ENCODE measurements at regions not wholly inside any gene's neighbourhood (a gene's known extent, or its start where the extent isn't known, plus 50 kb on each side); places are given as distances from the start of the nearest gene placed in this dataset.

DNA sequence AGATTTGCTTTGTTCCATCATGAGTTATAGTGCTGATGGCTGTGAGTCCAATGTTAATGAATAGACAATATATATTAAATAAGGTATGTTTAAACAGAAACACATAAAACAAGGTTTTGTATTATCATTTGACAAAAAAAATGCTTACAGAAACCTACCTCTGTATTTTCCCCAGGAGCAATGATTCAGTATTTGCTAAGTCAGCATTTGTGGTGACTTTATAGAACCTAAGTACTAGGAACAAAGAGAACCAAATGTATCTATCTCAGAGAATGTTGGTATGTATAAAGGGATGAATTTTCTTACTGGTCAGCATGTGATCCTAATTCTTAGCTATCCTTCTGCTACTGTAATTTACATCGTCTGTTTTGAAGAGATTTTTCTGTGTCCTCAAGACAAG, 421.5 kb upstream of the SEL1L start:
- Histone ChIP-seq H3K36me3 (ENCODE audit: control insufficient read depth, insufficient read depth, low read length) (no peaks in the 10 kb centered on the region), H3K27me3 (ENCODE audit: control insufficient read depth, insufficient read depth, low read length) (no peaks in the 10 kb centered on the region), H3K4me3 (ENCODE audit: low read depth, low read length) (no peak overlapping the region)
- TF ChIP-seq, protein P1, sequence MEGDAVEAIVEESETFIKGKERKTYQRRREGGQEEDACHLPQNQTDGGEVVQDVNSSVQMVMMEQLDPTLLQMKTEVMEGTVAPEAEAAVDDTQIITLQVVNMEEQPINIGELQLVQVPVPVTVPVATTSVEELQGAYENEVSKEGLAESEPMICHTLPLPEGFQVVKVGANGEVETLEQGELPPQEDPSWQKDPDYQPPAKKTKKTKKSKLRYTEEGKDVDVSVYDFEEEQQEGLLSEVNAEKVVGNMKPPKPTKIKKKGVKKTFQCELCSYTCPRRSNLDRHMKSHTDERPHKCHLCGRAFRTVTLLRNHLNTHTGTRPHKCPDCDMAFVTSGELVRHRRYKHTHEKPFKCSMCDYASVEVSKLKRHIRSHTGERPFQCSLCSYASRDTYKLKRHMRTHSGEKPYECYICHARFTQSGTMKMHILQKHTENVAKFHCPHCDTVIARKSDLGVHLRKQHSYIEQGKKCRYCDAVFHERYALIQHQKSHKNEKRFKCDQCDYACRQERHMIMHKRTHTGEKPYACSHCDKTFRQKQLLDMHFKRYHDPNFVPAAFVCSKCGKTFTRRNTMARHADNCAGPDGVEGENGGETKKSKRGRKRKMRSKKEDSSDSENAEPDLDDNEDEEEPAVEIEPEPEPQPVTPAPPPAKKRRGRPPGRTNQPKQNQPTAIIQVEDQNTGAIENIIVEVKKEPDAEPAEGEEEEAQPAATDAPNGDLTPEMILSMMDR (IDR thresholded peaks at IDR 0.05; ENCODE audit: insufficient read depth, low read length, severe bottlenecking), result no peak
- DNase-seq (ENCODE audit: low read depth) (no peak), FAIRE-seq (no peak)

DNA sequence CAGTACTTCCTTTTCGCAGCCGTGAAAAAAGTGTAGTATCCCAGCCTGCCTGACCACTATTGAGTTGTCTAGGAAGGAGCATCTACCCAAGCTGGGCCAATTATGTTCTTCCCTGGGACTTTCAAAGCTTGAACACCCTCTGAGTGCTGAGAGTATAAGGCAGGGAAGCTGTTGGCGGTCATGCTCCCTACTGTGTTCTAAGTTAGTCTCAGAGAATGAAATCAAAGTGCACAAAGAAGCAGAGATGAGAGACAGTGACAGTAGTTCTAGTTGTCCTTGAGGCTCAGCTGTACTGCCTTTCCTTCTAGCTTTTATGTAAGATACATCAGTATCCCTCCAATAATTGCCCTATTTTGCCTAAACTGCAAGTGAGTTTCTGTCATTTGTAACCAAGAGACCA, 427.1 kb upstream of the SEL1L start:
- TF ChIP-seq, protein P1 (IDR thresholded peaks at IDR 0.05; ENCODE audit: insufficient read depth, low read length, severe bottlenecking), result no peak
- FAIRE-seq (no peak), DNase-seq (ENCODE audit: low read depth) (no peak)
- Histone ChIP-seq H3K27me3 (ENCODE audit: control insufficient read depth, insufficient read depth, low read length) (no peaks in the 10 kb centered on the region), H3K36me3 (ENCODE audit: control insufficient read depth, insufficient read depth, low read length) (no peaks in the 10 kb centered on the region), H3K4me3 (ENCODE audit: low read depth, low read length) (no peak overlapping the region)

DNA sequence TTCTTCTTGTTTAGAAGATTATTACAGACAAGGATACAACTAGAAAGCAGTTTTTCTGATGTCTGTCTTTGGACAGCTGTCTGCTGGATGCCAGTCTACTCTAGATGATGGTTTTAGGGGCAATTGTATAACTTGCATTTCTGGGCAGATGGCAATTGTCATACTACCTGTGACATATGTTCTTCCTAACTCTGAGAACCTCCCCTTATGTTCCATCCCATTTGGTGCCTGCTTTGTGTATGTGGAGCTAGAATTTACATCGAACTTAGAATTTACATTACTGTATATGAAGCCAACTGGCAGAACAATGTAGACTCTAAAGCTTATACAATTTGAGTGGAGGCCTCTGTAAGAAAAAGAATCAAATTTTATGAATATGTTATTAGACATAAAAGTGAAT, 430.2 kb upstream of the SEL1L start:
- DNase-seq (ENCODE audit: low read depth) (no peak), FAIRE-seq (no peak)
- Histone ChIP-seq H3K36me3 (ENCODE audit: control insufficient read depth, insufficient read depth, low read length) (no peaks in the 10 kb centered on the region), H3K27me3 (ENCODE audit: control insufficient read depth, insufficient read depth, low read length) (no peaks in the 10 kb centered on the region), H3K4me3 (ENCODE audit: low read depth, low read length) (no peak overlapping the region)
- TF ChIP-seq, protein P1 (IDR thresholded peaks at IDR 0.05; ENCODE audit: insufficient read depth, low read length, severe bottlenecking), result no peak

DNA sequence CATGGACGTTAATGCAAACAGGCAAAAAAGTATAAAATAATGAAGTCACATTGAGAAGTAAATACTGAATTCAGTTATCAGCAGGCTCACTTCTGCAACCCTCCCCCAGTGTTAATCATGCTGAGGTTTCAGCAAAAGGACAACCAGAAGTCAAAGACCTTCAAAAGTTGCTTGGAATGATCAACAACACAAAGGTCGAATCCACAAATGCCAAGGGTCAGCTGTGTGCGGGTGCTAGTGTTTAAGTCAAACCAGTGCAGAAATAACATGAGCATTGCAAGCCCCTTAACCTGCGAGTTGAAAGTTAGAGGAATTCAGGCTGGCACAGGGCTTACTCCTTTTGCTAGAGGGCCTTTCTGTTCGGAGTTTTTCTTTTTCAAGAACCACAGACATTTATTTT, 436.7 kb upstream of the SEL1L start:
- no peaks in the 10 kb centered on the region for H3K27me3 ChIP-seq (ENCODE audit: control insufficient read depth, insufficient read depth, low read length)
- FAIRE-seq, result no peak
- no peak overlapping the region for H3K4me3 ChIP-seq (ENCODE audit: low read depth, low read length)
- DNase-seq (ENCODE audit: low read depth), result no peak
- no peaks in the 10 kb centered on the region for H3K36me3 ChIP-seq (ENCODE audit: control insufficient read depth, insufficient read depth, low read length)
- TF ChIP-seq, protein P1 (IDR thresholded peaks at IDR 0.05; ENCODE audit: insufficient read depth, low read length, severe bottlenecking), result no peak

DNA sequence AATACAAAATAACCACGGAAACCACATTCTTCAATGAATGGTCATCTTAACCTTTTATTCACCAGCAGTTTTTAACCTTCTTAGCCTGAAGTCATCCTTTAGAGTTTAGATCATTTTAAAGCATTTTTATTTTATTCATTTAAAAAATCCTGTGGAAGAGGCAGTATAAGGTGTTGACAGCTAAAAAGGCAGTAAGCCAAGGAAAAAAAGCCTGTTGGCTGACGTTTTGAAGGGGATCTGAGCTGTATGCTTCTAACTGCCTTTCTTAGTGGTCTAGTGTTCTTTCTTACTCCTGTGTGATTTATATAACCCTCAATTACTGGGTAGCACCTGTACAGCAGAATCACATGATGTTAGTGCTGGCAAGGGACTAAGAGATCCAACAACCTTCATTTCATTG, 438.3 kb upstream of the SEL1L start:
- FAIRE-seq (no peak), DNase-seq (ENCODE audit: low read depth) (no peak)
- Histone ChIP-seq H3K27me3 (ENCODE audit: control insufficient read depth, insufficient read depth, low read length) (no peaks in the 10 kb centered on the region), H3K36me3 (ENCODE audit: control insufficient read depth, insufficient read depth, low read length) (no peaks in the 10 kb centered on the region), H3K4me3 (ENCODE audit: low read depth, low read length) (no peak overlapping the region)
- TF ChIP-seq, protein P1 (IDR thresholded peaks at IDR 0.05; ENCODE audit: insufficient read depth, low read length, severe bottlenecking), result no peak

DNA sequence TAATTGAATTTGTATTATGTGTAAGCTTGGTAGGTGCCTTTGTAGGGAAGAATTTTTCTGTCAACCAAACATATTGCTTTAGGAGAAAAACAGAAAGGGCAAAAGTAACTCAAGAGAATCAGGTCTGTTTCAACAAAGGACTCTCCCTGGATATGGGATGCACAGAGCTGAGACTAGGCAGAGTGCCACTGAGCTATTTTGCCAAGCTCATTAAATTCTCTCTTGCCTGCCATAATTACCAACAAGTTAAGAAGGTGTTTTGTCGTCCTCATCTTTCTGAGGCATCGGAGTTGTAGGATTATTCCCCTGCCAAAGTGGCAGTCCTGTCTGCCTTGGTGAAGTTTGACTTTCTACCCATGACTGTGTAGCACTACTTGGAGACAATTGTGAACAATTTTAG, 438.9 kb upstream of the SEL1L start:
- DNase-seq (ENCODE audit: low read depth) (no peak), FAIRE-seq (no peak)
- no peak overlapping the region for H3K4me3 ChIP-seq (ENCODE audit: low read depth, low read length)
- no peaks in the 10 kb centered on the region for H3K27me3 ChIP-seq (ENCODE audit: control insufficient read depth, insufficient read depth, low read length)
- TF ChIP-seq, protein P1 (IDR thresholded peaks at IDR 0.05; ENCODE audit: insufficient read depth, low read length, severe bottlenecking), result no peak
- no peaks in the 10 kb centered on the region for H3K36me3 ChIP-seq (ENCODE audit: control insufficient read depth, insufficient read depth, low read length)
